WTC11 (cell line): ENCODE measurements at regions not wholly inside any gene's neighbourhood (a gene's known extent, or its start where the extent isn't known, plus 50 kb on each side); places are given as distances from the start of the nearest gene placed in this dataset.

Experiments used
- ATAC-seq: fragments of 200-7000 bp; cut with Tn5 transposase; 2 replicates; pipeline ENCODE4 v1.10.0; 2021; ENCODE audit warnings: mild to moderate bottlenecking, moderate library complexity
- CTCF ChIA-PET: fragments of 300-600 bp; sonication (Branson Sonifier 250); formaldehyde crosslinking; loops from one replicate; lab custom pipeline; 2021; ENCODE audit warnings: antibody characterized with exemption; lab: Charles Lee
- POLR2A ChIA-PET: fragments of 350-600 bp; sonication (Branson Sonifier 250); formaldehyde crosslinking; loops from one replicate; lab custom pipeline; 2021; ENCODE audit warnings: antibody characterized with exemption; lab: Charles Lee
- DNase-seq: peaks from one replicate; pipeline ENCODE4 v3.0.0; 2021; ENCODE audit warnings: low spot score
- H3K27ac Mint-ChIP-seq: 2 replicates; pipeline ENCODE4 v1.8.0; 2021; ENCODE audit warnings: mixed read lengths
- H3K27me3 Mint-ChIP-seq: 2 replicates; pipeline ENCODE4 v1.8.0; 2021; ENCODE audit warnings: low read depth, mild to moderate bottlenecking, moderate library complexity, mixed read lengths
- H3K36me3 Mint-ChIP-seq: 2 replicates; pipeline ENCODE4 v1.8.0; 2021; ENCODE audit warnings: mixed read lengths
- H3K4me1 Mint-ChIP-seq: 2 replicates; pipeline ENCODE4 v1.8.0; 2022; ENCODE audit warnings: mixed read lengths
- H3K4me3 Mint-ChIP-seq: 2 replicates; pipeline ENCODE4 v1.8.0; 2021; ENCODE audit warnings: mild to moderate bottlenecking, moderate library complexity, mixed read lengths
- H3K9me3 Mint-ChIP-seq: 2 replicates; pipeline ENCODE4 v1.8.0; 2021; ENCODE audit warnings: mixed read lengths
- GRHL2 ChIP-seq: fragments of 250-450 bp; sonication (Bioruptor Pico); IDR thresholded peaks from 2 replicates; pipeline ENCODE4 v1.8.0; 2022; ENCODE audit warnings: mild to moderate bottlenecking, moderate library complexity; ENCODE audit not compliant: insufficient replicate concordance, severe bottlenecking
- JAZF1 ChIP-seq: fragments of 250-450 bp; sonication (Bioruptor Pico); IDR thresholded peaks from 2 replicates; pipeline ENCODE4 v1.9.0; 2021; ENCODE audit warnings: moderate library complexity, mild to moderate bottlenecking, inconsistent platforms
- OVOL2 ChIP-seq: fragments of 250-450 bp; sonication (Bioruptor Pico); IDR thresholded peaks from 2 replicates; pipeline ENCODE4 v1.9.0; 2021; ENCODE audit warnings: mild to moderate bottlenecking, borderline replicate concordance
- RELA ChIP-seq: sonication (generic); formaldehyde crosslinking; IDR thresholded peaks from 2 replicates; pipeline ENCODE4 v1.8.1; 2022; ENCODE audit warnings: missing genetic modification reagents, mild to moderate bottlenecking, borderline replicate concordance
- RORB ChIP-seq: fragments of 250-450 bp; sonication (Bioruptor Pico); IDR thresholded peaks from 2 replicates; pipeline ENCODE4 v1.9.0; 2021; ENCODE audit warnings: mild to moderate bottlenecking
- TEAD1 ChIP-seq: sonication (generic); formaldehyde crosslinking; IDR thresholded peaks from 2 replicates; pipeline ENCODE4 v1.8.0; 2022; ENCODE audit warnings: mild to moderate bottlenecking, missing genetic modification reagents
- TEAD4 ChIP-seq: sonication (generic); formaldehyde crosslinking; IDR thresholded peaks from 2 replicates; pipeline ENCODE4 v1.8.0; 2022; ENCODE audit warnings: mild to moderate bottlenecking, missing genetic modification reagents
- USF1 ChIP-seq: sonication (generic); formaldehyde crosslinking; IDR thresholded peaks from 2 replicates; pipeline ENCODE4 v1.8.0; 2022; ENCODE audit warnings: mild to moderate bottlenecking, missing genetic modification reagents
- ZNF219 ChIP-seq: sonication (generic); formaldehyde crosslinking; IDR thresholded peaks from 2 replicates; pipeline ENCODE4 v1.8.0; 2023; ENCODE audit warnings: missing genetic modification reagents, mild to moderate bottlenecking, borderline replicate concordance
- ZNF263 ChIP-seq: sonication (generic); formaldehyde crosslinking; IDR thresholded peaks from 2 replicates; pipeline ENCODE4 v1.8.1; 2022; ENCODE audit warnings: low read depth, mild to moderate bottlenecking, moderate library complexity, missing genetic modification reagents
- ZNF416 ChIP-seq: fragments of 250-450 bp; sonication (Bioruptor Pico); IDR thresholded peaks from 2 replicates; pipeline ENCODE4 v1.9.0; 2021; ENCODE audit warnings: mild to moderate bottlenecking, inconsistent platforms
- TF ChIP-seq, protein P1 (sequence below): sonication (generic); formaldehyde crosslinking; IDR thresholded peaks from 2 replicates; pipeline ENCODE4 v1.8.0; 2023; ENCODE audit warnings: missing genetic modification reagents, mild to moderate bottlenecking, borderline replicate concordance
- TF ChIP-seq, protein P2 (sequence below): sonication (generic); formaldehyde crosslinking; IDR thresholded peaks from 2 replicates; pipeline ENCODE4 v1.8.1; 2023; ENCODE audit warnings: mild to moderate bottlenecking, missing genetic modification reagents
- TF ChIP-seq, protein P3 (sequence below): sonication (generic); formaldehyde crosslinking; IDR thresholded peaks from 2 replicates; pipeline ENCODE4 v1.8.1; 2022; ENCODE audit warnings: low read depth, mild to moderate bottlenecking, moderate library complexity, missing genetic modification reagents, borderline replicate concordance
- TF ChIP-seq, protein P4 (sequence below): fragments of 250-450 bp; sonication (Bioruptor Pico); IDR thresholded peaks from 2 replicates; pipeline ENCODE4 v1.9.0; 2021; ENCODE audit warnings: mild to moderate bottlenecking
- TF ChIP-seq, protein P5 (sequence below): sonication (generic); formaldehyde crosslinking; IDR thresholded peaks from 2 replicates; pipeline ENCODE4 v1.8.1; 2023; ENCODE audit warnings: mild to moderate bottlenecking, missing genetic modification reagents, moderate library complexity
- TF ChIP-seq, protein P6 (sequence below): fragments of 250-450 bp; sonication (Bioruptor Pico); IDR thresholded peaks from 2 replicates; pipeline ENCODE4 v1.9.0; 2021; ENCODE audit warnings: mild to moderate bottlenecking, borderline replicate concordance

DNA sequence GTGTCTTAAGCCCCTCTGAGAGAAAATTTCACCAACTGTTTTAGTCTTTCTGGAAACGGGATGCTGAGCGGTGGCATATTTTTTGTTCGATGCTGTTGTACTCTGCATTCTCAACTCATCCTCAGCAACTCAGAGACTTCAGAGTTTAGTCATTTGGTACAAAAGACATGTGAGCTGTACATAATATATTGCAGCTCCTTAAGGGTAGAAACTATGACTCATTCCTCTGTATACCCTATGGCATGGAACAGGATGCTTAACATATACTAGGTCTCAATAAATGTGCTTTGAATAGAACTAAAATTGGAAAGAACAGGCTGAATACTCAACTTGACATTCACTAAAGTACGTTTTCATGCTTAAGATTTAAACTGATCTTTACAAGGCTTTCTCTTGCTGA, 130.5 kb upstream of the SLITRK2 start:
- Mint-ChIP-seq H3K27me3 (peaks cover 2% of the 10 kb centered on the region; the same call in 1 of the 2 replicates), H3K4me3 (no peak overlapping the region), H3K36me3 (peaks cover 35% of the 10 kb centered on the region), H3K9me3 (peaks cover 61% of the 10 kb centered on the region), H3K4me1 (no peaks in the 10 kb centered on the region), H3K27ac (no peak overlapping the region)
- POLR2A ChIA-PET = no interaction called here
- no peak for ATAC-seq
- CTCF ChIA-PET = no interaction called here
- TF ChIP-seq, protein P1, sequence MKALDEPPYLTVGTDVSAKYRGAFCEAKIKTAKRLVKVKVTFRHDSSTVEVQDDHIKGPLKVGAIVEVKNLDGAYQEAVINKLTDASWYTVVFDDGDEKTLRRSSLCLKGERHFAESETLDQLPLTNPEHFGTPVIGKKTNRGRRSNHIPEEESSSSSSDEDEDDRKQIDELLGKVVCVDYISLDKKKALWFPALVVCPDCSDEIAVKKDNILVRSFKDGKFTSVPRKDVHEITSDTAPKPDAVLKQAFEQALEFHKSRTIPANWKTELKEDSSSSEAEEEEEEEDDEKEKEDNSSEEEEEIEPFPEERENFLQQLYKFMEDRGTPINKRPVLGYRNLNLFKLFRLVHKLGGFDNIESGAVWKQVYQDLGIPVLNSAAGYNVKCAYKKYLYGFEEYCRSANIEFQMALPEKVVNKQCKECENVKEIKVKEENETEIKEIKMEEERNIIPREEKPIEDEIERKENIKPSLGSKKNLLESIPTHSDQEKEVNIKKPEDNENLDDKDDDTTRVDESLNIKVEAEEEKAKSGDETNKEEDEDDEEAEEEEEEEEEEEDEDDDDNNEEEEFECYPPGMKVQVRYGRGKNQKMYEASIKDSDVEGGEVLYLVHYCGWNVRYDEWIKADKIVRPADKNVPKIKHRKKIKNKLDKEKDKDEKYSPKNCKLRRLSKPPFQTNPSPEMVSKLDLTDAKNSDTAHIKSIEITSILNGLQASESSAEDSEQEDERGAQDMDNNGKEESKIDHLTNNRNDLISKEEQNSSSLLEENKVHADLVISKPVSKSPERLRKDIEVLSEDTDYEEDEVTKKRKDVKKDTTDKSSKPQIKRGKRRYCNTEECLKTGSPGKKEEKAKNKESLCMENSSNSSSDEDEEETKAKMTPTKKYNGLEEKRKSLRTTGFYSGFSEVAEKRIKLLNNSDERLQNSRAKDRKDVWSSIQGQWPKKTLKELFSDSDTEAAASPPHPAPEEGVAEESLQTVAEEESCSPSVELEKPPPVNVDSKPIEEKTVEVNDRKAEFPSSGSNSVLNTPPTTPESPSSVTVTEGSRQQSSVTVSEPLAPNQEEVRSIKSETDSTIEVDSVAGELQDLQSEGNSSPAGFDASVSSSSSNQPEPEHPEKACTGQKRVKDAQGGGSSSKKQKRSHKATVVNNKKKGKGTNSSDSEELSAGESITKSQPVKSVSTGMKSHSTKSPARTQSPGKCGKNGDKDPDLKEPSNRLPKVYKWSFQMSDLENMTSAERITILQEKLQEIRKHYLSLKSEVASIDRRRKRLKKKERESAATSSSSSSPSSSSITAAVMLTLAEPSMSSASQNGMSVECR (CRISPR knock-in tag) = no peak
- TF ChIP-seq USF1 (CRISPR knock-in tag) (no peak), JAZF1 (no peak), RORB (CRISPR knock-in tag) (no peak), ZNF219 (no peak), OVOL2 (CRISPR knock-in tag) (no peak), TEAD1 (no peak)
- TF ChIP-seq, protein P2, sequence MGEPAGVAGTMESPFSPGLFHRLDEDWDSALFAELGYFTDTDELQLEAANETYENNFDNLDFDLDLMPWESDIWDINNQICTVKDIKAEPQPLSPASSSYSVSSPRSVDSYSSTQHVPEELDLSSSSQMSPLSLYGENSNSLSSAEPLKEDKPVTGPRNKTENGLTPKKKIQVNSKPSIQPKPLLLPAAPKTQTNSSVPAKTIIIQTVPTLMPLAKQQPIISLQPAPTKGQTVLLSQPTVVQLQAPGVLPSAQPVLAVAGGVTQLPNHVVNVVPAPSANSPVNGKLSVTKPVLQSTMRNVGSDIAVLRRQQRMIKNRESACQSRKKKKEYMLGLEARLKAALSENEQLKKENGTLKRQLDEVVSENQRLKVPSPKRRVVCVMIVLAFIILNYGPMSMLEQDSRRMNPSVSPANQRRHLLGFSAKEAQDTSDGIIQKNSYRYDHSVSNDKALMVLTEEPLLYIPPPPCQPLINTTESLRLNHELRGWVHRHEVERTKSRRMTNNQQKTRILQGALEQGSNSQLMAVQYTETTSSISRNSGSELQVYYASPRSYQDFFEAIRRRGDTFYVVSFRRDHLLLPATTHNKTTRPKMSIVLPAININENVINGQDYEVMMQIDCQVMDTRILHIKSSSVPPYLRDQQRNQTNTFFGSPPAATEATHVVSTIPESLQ (CRISPR knock-in tag) = no peak
- TF ChIP-seq, protein P3, sequence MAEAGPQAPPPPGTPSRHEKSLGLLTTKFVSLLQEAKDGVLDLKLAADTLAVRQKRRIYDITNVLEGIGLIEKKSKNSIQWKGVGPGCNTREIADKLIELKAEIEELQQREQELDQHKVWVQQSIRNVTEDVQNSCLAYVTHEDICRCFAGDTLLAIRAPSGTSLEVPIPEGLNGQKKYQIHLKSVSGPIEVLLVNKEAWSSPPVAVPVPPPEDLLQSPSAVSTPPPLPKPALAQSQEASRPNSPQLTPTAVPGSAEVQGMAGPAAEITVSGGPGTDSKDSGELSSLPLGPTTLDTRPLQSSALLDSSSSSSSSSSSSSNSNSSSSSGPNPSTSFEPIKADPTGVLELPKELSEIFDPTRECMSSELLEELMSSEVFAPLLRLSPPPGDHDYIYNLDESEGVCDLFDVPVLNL (CRISPR knock-in tag) = no peak
- no peak for DNase-seq

DNA sequence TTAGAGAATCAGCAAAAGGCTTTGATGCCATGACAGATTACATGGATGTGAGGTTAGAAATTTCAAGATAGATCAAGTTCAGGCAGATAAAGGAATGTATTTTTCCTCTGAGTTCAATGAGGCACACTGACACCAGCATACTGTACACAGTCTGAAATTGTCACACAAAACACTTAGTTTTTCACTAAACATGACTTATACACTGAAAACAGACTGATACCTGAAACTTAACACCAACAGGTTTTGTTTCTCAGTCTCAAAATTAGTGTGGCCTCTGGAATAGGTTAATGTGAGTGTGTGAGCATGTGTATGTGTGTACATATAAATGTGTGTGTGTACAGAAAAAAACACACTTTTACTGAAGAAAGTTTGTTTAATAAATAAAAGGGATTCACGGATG, 129.9 kb upstream of the SLITRK2 start:
- ChIA-PET POLR2A (no interaction called here), CTCF (no interaction called here)
- H3K4me3 Mint-ChIP-seq = no peak overlapping the region
- ATAC-seq = no peak
- H3K27me3 Mint-ChIP-seq = peaks cover 2% of the 10 kb centered on the region; the same call in 1 of the 2 replicates
- H3K36me3 Mint-ChIP-seq = peaks cover 37% of the 10 kb centered on the region
- DNase-seq = no peak
- H3K4me1 Mint-ChIP-seq = no peaks in the 10 kb centered on the region
- TF ChIP-seq ZNF416 (CRISPR knock-in tag) (no peak), GRHL2 (CRISPR knock-in tag) (no peak), RELA (CRISPR knock-in tag) (no peak), TEAD4 (CRISPR knock-in tag) (no peak), JAZF1 (no peak), ZNF263 (CRISPR knock-in tag) (no peak)
- TF ChIP-seq, protein P4, sequence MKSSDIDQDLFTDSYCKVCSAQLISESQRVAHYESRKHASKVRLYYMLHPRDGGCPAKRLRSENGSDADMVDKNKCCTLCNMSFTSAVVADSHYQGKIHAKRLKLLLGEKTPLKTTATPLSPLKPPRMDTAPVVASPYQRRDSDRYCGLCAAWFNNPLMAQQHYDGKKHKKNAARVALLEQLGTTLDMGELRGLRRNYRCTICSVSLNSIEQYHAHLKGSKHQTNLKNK (CRISPR knock-in tag) = no peak
- TF ChIP-seq, protein P5, sequence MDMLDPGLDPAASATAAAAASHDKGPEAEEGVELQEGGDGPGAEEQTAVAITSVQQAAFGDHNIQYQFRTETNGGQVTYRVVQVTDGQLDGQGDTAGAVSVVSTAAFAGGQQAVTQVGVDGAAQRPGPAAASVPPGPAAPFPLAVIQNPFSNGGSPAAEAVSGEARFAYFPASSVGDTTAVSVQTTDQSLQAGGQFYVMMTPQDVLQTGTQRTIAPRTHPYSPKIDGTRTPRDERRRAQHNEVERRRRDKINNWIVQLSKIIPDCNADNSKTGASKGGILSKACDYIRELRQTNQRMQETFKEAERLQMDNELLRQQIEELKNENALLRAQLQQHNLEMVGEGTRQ (CRISPR knock-in tag) = no peak
- TF ChIP-seq, protein P6, sequence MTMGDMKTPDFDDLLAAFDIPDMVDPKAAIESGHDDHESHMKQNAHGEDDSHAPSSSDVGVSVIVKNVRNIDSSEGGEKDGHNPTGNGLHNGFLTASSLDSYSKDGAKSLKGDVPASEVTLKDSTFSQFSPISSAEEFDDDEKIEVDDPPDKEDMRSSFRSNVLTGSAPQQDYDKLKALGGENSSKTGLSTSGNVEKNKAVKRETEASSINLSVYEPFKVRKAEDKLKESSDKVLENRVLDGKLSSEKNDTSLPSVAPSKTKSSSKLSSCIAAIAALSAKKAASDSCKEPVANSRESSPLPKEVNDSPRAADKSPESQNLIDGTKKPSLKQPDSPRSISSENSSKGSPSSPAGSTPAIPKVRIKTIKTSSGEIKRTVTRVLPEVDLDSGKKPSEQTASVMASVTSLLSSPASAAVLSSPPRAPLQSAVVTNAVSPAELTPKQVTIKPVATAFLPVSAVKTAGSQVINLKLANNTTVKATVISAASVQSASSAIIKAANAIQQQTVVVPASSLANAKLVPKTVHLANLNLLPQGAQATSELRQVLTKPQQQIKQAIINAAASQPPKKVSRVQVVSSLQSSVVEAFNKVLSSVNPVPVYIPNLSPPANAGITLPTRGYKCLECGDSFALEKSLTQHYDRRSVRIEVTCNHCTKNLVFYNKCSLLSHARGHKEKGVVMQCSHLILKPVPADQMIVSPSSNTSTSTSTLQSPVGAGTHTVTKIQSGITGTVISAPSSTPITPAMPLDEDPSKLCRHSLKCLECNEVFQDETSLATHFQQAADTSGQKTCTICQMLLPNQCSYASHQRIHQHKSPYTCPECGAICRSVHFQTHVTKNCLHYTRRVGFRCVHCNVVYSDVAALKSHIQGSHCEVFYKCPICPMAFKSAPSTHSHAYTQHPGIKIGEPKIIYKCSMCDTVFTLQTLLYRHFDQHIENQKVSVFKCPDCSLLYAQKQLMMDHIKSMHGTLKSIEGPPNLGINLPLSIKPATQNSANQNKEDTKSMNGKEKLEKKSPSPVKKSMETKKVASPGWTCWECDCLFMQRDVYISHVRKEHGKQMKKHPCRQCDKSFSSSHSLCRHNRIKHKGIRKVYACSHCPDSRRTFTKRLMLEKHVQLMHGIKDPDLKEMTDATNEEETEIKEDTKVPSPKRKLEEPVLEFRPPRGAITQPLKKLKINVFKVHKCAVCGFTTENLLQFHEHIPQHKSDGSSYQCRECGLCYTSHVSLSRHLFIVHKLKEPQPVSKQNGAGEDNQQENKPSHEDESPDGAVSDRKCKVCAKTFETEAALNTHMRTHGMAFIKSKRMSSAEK (CRISPR knock-in tag) = no peak
- H3K9me3 Mint-ChIP-seq = peaks cover 64% of the 10 kb centered on the region
- H3K27ac Mint-ChIP-seq = no peak overlapping the region
